Activated effector memory CD4-positive, alpha-beta T cell treated with anti-CD3 and anti-CD28 coated beads, Interleukin-2, amount 50 U/mL, for 16 hours (primary cell): ENCODE measurements at regions not wholly inside any gene's neighbourhood (a gene's known extent, or its start where the extent isn't known, plus 50 kb on each side); places are given as distances from the start of the nearest gene placed in this dataset.

ENCODE experiments used
- DNase-seq: peaks from one replicate; pipeline ENCODE4 v3.0.0-alpha.2; 2020

- DNase-seq = no peak
Observed at GRCh38 chr18:51739044-51739666, 541.7 kb upstream of the MEX3C start.

DNA sequence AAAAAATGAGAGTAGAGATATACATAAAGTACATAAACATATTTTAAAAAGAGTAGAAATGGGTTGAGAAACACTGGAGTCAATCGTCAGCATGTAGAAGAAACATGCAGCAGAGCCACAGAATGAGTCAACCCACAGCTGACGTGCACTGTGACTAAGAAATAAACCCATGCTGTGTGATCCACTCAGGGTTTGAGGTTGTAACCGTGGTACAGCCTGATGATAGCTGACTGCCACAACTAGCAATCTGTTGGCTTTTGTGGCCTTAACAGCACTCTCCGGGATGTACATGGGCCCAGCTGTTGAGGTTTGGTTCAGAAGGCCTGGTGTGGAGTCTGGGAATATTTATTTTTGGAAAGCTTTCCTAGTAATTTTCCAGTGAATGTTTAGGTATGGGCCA, 554.4 kb upstream of the MEX3C start:
- DNase-seq = no peak

GRCh38 chr18:51753365-51754057, 556.0 kb upstream of the MEX3C start:
- no peak for DNase-seq

GRCh38 chr18:51754566-51754965, 557.1 kb upstream of the MEX3C start:
- no peak for DNase-seq

DNA sequence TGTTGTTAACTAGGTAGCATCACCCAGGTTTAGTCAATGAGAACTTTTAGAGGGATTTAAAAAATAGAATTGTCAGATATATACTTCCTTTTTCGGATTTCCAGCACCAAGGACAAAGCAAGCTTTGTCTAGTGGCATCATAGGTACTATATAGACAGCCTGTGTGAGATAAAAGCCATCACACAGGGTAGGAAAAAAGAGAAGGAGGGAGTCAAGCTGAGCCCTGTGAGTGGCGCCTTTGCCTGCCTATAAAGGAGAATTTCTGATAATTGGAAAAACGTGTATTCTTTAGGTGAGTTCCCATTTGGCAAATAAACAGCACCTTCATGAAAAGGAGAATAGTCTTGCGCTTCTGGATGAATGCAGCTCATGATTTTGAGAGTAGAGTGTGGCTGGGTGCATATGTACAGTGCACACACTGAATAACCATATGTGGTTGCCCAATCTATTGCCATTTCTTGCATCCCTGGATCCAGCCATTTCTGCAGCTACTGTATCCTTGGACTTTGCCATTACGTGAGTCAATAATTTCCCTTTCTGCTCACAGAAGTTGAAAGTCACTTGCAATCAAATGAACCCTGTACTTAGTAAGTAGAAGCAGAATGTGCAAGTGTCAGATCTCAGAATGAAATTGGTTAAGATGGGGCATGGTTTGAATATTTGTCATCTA, 559.9 kb upstream of the MEX3C start:
- DNase-seq = no peak

GRCh38 chr18:51762373-51762772, 564.9 kb upstream of the MEX3C start:
- no peak for DNase-seq

- DNase-seq = no peak
Observed at GRCh38 chr18:51765606-51766360, 568.3 kb upstream of the MEX3C start.

- DNase-seq = no peak
Observed at GRCh38 chr18:51767293-51767692, 569.8 kb upstream of the MEX3C start.

- no peak for DNase-seq
Observed at GRCh38 chr18:51778115-51778514, 561.9 kb upstream of the DCC start.

GRCh38 chr18:51789871-51790270, 550.1 kb upstream of the DCC start:
- no peak for DNase-seq

- no peak for DNase-seq
Observed at GRCh38 chr18:51801514-51801913, 538.5 kb upstream of the DCC start.

- DNase-seq = no peak
Observed at GRCh38 chr18:51802569-51803428, 537.2 kb upstream of the DCC start.

GRCh38 chr18:51807336-51807735, 532.7 kb upstream of the DCC start:
- DNase-seq = no peak

DNA sequence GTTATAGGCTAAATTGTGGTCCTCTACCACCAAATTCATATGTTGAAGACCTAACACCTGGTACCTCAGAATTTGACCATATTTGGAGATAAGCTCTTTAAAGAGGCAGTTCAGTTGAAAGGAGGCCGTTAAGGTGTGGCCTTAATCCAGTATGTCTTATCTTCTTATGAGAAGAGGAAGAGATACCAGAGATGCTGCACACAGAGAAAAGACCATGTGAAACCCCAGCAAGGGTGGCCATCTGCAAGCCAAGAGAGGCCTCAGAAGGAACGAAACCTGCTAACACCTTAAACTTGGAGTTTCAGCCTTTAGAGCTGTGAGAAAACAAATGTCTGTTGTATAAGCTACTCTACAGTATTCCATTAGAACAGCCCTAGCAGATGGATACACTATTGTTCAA, 528.1 kb upstream of the DCC start:
- no peak for DNase-seq

- DNase-seq = no peak
Observed at GRCh38 chr18:51813740-51814139, 526.3 kb upstream of the DCC start.

DNA sequence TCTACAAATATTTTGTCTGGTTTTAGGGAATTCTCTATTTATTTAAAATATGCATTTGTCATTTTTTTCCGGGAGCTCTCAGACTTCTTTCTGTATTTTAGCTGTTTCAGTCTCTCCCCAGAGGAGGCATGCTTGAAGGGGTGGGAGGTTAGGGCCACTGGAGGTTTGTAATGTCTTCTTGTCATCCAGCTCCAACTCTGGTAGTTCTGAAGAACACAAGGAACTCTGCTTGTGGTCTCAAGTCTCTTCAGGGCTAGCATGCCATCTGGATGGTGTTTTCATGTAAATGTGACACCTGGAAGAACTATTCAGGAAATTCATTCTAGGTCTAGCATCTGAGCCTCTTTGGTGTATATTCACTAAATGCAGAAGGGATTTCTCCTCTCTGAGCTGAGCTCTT, 518.4 kb upstream of the DCC start:
- no peak for DNase-seq

DNA sequence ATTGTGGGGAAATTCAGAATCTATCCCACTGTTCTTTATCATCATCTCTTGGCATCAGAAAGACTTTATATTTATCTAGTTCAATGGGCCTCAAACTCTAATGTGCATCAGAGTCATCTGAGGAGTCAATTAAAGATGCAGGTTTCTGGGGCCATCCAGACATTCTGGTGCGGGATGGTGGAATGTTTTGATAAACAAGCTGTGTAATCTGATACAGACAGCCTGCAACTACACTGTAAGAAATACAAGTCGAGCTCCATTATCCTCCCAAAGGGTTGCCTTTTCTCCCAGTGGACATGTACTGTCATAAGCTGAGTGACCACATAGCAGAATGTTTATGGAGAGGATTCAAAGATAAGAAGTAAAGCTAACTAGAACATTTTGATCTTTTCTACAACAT, 515.3 kb upstream of the DCC start:
- no peak for DNase-seq

DNA sequence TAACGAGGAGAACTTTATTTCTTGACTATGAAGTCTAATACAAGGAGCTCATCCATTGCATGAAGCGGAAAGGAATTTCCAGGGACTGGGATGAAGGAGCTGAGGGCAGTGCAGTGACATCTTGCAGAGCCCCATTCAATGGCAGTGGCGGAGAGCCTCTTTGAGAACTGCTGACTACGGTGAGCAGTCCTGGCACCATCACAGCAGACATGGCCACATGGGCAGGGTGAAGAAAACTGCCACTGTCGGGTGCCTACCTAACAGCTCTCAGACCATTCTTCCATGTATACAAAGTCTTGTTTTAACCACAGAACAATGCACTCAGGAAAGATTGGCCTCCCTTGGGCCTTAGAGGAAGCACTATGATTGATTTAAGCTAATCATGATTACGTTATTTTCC, 506.1 kb upstream of the DCC start:
- DNase-seq = no peak

GRCh38 chr18:51848702-51849101, 491.3 kb upstream of the DCC start:
- no peak for DNase-seq

GRCh38 chr18:51852681-51853080, 487.3 kb upstream of the DCC start:
- no peak for DNase-seq

DNA sequence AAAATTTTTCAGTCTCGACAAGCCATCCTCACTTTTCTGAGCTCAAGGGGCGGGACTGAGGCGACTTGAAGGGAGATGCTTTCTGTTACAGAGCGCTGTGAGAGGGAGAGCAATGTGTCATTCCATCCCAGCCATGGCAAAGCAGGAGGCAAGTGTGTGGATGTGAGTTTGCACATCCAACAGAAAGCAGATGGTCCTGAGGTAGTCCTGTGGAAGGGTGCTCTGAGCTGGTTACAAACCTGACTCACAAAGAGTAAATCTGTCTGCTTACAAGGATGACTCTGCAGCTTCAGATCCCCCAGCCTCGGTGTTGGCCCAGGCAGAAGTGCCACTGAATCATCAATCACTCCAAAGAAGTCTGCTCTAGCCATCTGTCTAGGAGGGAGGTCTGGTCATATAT, 482.0 kb upstream of the DCC start:
- no peak for DNase-seq

DNA sequence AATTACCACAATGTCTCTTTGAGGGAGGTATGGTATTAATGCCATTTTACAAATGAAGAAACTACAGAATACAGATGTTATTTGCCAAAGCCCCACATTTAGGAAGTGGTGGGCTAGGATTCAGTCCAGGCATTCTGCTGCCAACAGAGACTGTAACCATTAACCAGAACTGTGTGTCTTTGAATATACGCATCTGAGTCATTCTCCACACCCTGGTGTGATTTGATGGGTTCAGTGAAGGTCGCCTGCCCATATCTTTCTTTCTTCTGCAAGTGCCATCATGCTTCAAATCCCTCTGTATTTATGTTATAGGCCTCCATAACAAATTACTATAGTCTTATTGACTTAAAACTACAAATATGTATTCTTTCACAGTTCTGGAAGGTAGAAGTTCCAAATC, 479.0 kb upstream of the DCC start:
- DNase-seq = no peak
